Liver (tissue), 8 donors: ENCODE measurements at regions not wholly inside any gene's neighbourhood (a gene's known extent, or its start where the extent isn't known, plus 50 kb on each side); places are given as distances from the start of the nearest gene placed in this dataset.

Experiments
- DNase-seq: peaks from one replicate; pipeline ENCODE4 v3.0.0-alpha.2; 2017; ENCODE audit warnings: low spot score
- H3K27ac ChIP-seq, 2 donors: one replicate each; pipeline ENCODE4 v1.7.0; 2013; ENCODE audit warnings: inconsistent platforms in 2 of 2, low read length in 2 of 2, control low read depth in 1 of 2, low read depth in 1 of 2, mild to moderate bottlenecking in 1 of 2
- H3K27me3 ChIP-seq, 4 donors: one replicate each; pipeline versions ENCODE4 v1.6.1 to v1.7.0; 2013; ENCODE audit warnings: low read length in 3 of 4, inconsistent platforms in 1 of 4, mild to moderate bottlenecking in 1 of 4, moderate library complexity in 1 of 4; ENCODE audit not compliant: control insufficient read depth in 4 of 4, insufficient read depth in 4 of 4
- H3K36me3 ChIP-seq, 4 donors: one replicate each; pipeline versions ENCODE4 v1.6.1 to v1.7.0; 2013; ENCODE audit warnings: low read length in 3 of 4, mild to moderate bottlenecking in 3 of 4, low read depth in 1 of 4, moderate library complexity in 1 of 4; ENCODE audit not compliant: control insufficient read depth in 4 of 4, insufficient read depth in 3 of 4
- H3K4me1 ChIP-seq, 4 donors: one replicate each; pipeline versions ENCODE4 v1.6.1 to v1.7.0; 2013; ENCODE audit warnings: low read length in 3 of 4, mild to moderate bottlenecking in 3 of 4, moderate library complexity in 1 of 4; ENCODE audit not compliant: control insufficient read depth in 4 of 4, insufficient read depth in 4 of 4
- H3K4me3 ChIP-seq, 3 donors: one replicate each; pipeline versions ENCODE4 v1.6.1 to v1.7.0; 2013; ENCODE audit warnings: low read length in 3 of 3, control low read depth in 1 of 3, low read depth in 1 of 3, mild to moderate bottlenecking in 1 of 3
- H3K9ac ChIP-seq, 2 donors: one replicate each; pipeline ENCODE4 v1.7.0; 2013; ENCODE audit warnings: low read length in 2 of 2, mild to moderate bottlenecking in 2 of 2, moderate library complexity in 2 of 2, control low read depth in 1 of 2, low read depth in 1 of 2
- H3K9me3 ChIP-seq, 4 donors: one replicate each; pipeline versions ENCODE4 v1.6.1 to v1.7.0; 2013; ENCODE audit warnings: low read length in 3 of 4; ENCODE audit not compliant: control insufficient read depth in 4 of 4
- ATF3 ChIP-seq: IDR thresholded peaks from 2 replicates; pipeline ENCODE4 v1.6.1; 2016; ENCODE audit warnings: antibody characterized with exemption
- CTCF ChIP-seq: fragments of 150-350 bp; IDR thresholded peaks from 2 replicates; pipeline ENCODE4 v1.5.1; 2017; ENCODE audit warnings: improper control_type of control experiment, low read depth, low read length; ENCODE audit not compliant: missing input control
- EGR1 ChIP-seq, 2 donors: IDR thresholded peaks; 2 replicates each; pipeline ENCODE4 v1.6.1; 2016 to 2018; ENCODE audit warnings: antibody characterized with exemption in 2 of 2, low read depth in 2 of 2
- FOXA1 ChIP-seq: IDR thresholded peaks from 2 replicates; pipeline ENCODE4 v1.6.1; 2016; ENCODE audit warnings: antibody characterized with exemption
- FOXA2 ChIP-seq: IDR thresholded peaks from 2 replicates; pipeline ENCODE4 v1.6.1; 2016; ENCODE audit warnings: antibody characterized with exemption
- GABPA ChIP-seq, 2 donors: IDR thresholded peaks in 1 of 2; conservative IDR thresholded peaks in 1 of 2; 2 replicates each; pipeline ENCODE4 v1.6.1; 2016; ENCODE audit warnings: antibody characterized with exemption in 2 of 2, mild to moderate bottlenecking in 1 of 2, moderate library complexity in 1 of 2
- HNF4A ChIP-seq, 2 donors: conservative IDR thresholded peaks; 2 replicates each; pipeline ENCODE4 v1.6.1; 2016; ENCODE audit warnings: antibody characterized with exemption in 2 of 2, mild to moderate bottlenecking in 2 of 2
- HNF4G ChIP-seq: IDR thresholded peaks from 2 replicates; pipeline ENCODE4 v1.6.1; 2016; ENCODE audit warnings: antibody characterized with exemption
- JUND ChIP-seq, 2 donors: IDR thresholded peaks; 2 replicates each; pipeline ENCODE4 v1.6.1; 2016; ENCODE audit warnings: antibody characterized with exemption in 2 of 2
- MAX ChIP-seq: IDR thresholded peaks from 2 replicates; pipeline ENCODE4 v1.6.1; 2016; ENCODE audit warnings: antibody characterized with exemption
- NR2F2 ChIP-seq: IDR thresholded peaks from 2 replicates; pipeline ENCODE4 v1.6.1; 2016; ENCODE audit warnings: antibody characterized with exemption
- RAD21 ChIP-seq, 2 donors: IDR thresholded peaks; 2 replicates each; pipeline ENCODE4 v1.6.1; 2016; ENCODE audit warnings: antibody characterized with exemption in 2 of 2, mild to moderate bottlenecking in 2 of 2
- REST ChIP-seq: IDR thresholded peaks from 2 replicates; pipeline ENCODE4 v1.6.1; 2016; ENCODE audit warnings: antibody characterized with exemption, mild to moderate bottlenecking
- RXRA ChIP-seq, 2 donors: IDR thresholded peaks; 2 replicates each; pipeline ENCODE4 v1.6.1; 2017 to 2018; ENCODE audit warnings: antibody characterized with exemption in 2 of 2, mild to moderate bottlenecking in 1 of 2
- SP1 ChIP-seq: IDR thresholded peaks from 2 replicates; pipeline ENCODE4 v1.6.1; 2018; ENCODE audit warnings: antibody characterized with exemption, mild to moderate bottlenecking
- TAF1 ChIP-seq: conservative IDR thresholded peaks from 2 replicates; pipeline ENCODE4 v1.6.1; 2016; ENCODE audit warnings: antibody characterized with exemption, mild to moderate bottlenecking
- YY1 ChIP-seq: IDR thresholded peaks from 2 replicates; pipeline ENCODE4 v1.6.1; 2016; ENCODE audit warnings: antibody characterized with exemption, mild to moderate bottlenecking
- ZBTB33 ChIP-seq: IDR thresholded peaks from 2 replicates; pipeline ENCODE4 v1.6.1; 2016; ENCODE audit warnings: antibody characterized with exemption
- WGBS: extraction: QIAGEN DNeasy Blood & Tissue Kit; methylation state at CpG from one replicate; pipeline ENCODE4 v1.1.7; 2013; 5-methylcytosine and 5-hydroxymethylcytosine counted together
- donor health status: healthy.
- donor health status: healthy.
- donor health status: healthy.
- donor health status: healthy.
- donor health status: healthy.

- no peak overlapping the region for H3K4me3 ChIP-seq
- TF ChIP-seq MAX (no peak), FOXA1 (no peak), GABPA (IDR thresholded peaks at IDR 0.05 in 1 of 2, conservative IDR thresholded peaks at IDR 0.05 in 1 of 2) (no peak), EGR1 (IDR thresholded peaks at IDR 0.05; ENCODE audit: low read depth in 2 of 2) (no peak), HNF4A (conservative IDR thresholded peaks at IDR 0.05) (no peak), CTCF (no peak)
- no peaks in the 10 kb centered on the region for H3K9me3 ChIP-seq
- WGBS, result 82% methylated on average over 3 of the region's 3 CpGs
- H3K27me3 ChIP-seq, result no peaks in the 10 kb centered on the region
- DNase-seq, result no peak
- H3K36me3 ChIP-seq, result no peaks in the 10 kb centered on the region
- H3K27ac ChIP-seq, result no peak overlapping the region
- H3K4me1 ChIP-seq, result no peaks in the 10 kb centered on the region
- H3K9ac ChIP-seq, result no peak overlapping the region
These were observed 1168.4 kb upstream of the CITED2 start for GRCh38 chr6:140542863-140543262.

GRCh38 chr6:140541288-140541687 is 1166.8 kb upstream of the CITED2 start:
- Histone ChIP-seq H3K27ac (no peak overlapping the region), H3K9ac (no peak overlapping the region), H3K9me3 (no peaks in the 10 kb centered on the region), H3K4me3 (no peak overlapping the region), H3K27me3 (no peaks in the 10 kb centered on the region), H3K36me3 (no peaks in the 10 kb centered on the region), H3K4me1 (no peaks in the 10 kb centered on the region)
- WGBS, result 92% methylated on average over 7 of the region's 7 CpGs
- no peak for DNase-seq
- TF ChIP-seq GABPA (IDR thresholded peaks at IDR 0.05 in 1 of 2, conservative IDR thresholded peaks at IDR 0.05 in 1 of 2), result no peak
- no peak for TF ChIP-seq YY1
- TF ChIP-seq SP1, result no peak
- no peak for TF ChIP-seq NR2F2
- TF ChIP-seq HNF4G, result no peak
- TF ChIP-seq ZBTB33, result no peak
- no peak for TF ChIP-seq HNF4A (conservative IDR thresholded peaks at IDR 0.05)
- TF ChIP-seq ATF3, result no peak
- no peak for TF ChIP-seq RXRA (IDR thresholded peaks at IDR 0.05)
- no peak for TF ChIP-seq EGR1 (IDR thresholded peaks at IDR 0.05; ENCODE audit: low read depth in 2 of 2)
- no peak for TF ChIP-seq CTCF
- TF ChIP-seq RAD21 (IDR thresholded peaks at IDR 0.05), result no peak
- no peak for TF ChIP-seq FOXA2
- no peak for TF ChIP-seq FOXA1
- no peak for TF ChIP-seq TAF1
- no peak for TF ChIP-seq MAX
- TF ChIP-seq JUND (IDR thresholded peaks at IDR 0.05), result no peak
- TF ChIP-seq REST, result no peak
